ENCODE measurements at regions not wholly inside any gene's neighbourhood (a gene's known extent, or its start where the extent isn't known, plus 50 kb on each side); places are given as distances from the start of the nearest gene placed in this dataset.

DNA sequence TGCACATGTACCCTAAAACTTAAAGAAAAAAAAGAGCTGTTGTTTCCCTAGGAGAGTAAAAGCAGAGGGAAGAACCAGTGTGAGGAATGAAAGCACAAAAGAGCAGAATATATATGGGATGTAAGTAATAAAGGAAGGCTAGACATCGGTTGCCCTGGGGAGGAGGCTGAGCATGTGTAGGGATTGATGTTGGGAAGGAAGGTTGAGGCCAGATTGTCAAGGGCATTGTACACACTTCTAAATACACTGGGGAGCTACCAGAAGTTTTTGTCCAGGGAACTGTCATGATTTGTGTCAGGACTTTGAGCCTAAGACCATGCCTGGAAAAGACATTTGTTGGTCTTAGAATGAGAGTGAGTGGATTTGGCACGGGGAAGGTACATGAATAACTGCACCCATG, 467.1 kb downstream of the GPAT3 start:
- no peak for TF ChIP-seq CTCF (conservative IDR thresholded peaks at IDR 0.05; ENCODE audit: low read depth, low read length)
- TF ChIP-seq MXI1 (IDR thresholded peaks at IDR 0.05; ENCODE audit: borderline replicate concordance, low read depth, low read length), result no peak
- no peak for TF ChIP-seq SMC3 (IDR thresholded peaks at IDR 0.05; ENCODE audit: low read depth, low read length)
- TF ChIP-seq CHD1 (IDR thresholded peaks at IDR 0.05; ENCODE audit: low read depth, low read length), result no peak
- TF ChIP-seq USF2 (IDR thresholded peaks at IDR 0.05; ENCODE audit: low read depth, low read length), result no peak
- no peak for TF ChIP-seq CEBPB (IDR thresholded peaks at IDR 0.05; ENCODE audit: low read depth, low read length)
- TF ChIP-seq FOS (IDR thresholded peaks at IDR 0.05; ENCODE audit: low read depth, low read length), result no peak
- TF ChIP-seq MAFK (IDR thresholded peaks at IDR 0.05; ENCODE audit: low read depth, low read length), result no peak
- TF ChIP-seq POLR2A (IDR thresholded peaks at IDR 0.05; ENCODE audit: low read depth, low read length), result no peak
- no peak for TF ChIP-seq MAZ (IDR thresholded peaks at IDR 0.05; ENCODE audit: borderline replicate concordance, low read depth, low read length)
- no peak for TF ChIP-seq RCOR1 (IDR thresholded peaks at IDR 0.05; ENCODE audit: insufficient replicate concordance, low read length)
- no peak for TF ChIP-seq NFE2L2 (IDR thresholded peaks at IDR 0.05; ENCODE audit: low read depth, low read length)
- TF ChIP-seq RAD21 (IDR thresholded peaks at IDR 0.05; ENCODE audit: low read length), result no peak
- TF ChIP-seq BHLHE40 (IDR thresholded peaks at IDR 0.05; ENCODE audit: low read depth, low read length), result no peak
- no peak overlapping the region for H3K4me2 ChIP-seq (ENCODE audit: low read depth, low read length)
- no peaks in the 10 kb centered on the region for H3K36me3 ChIP-seq (ENCODE audit: control insufficient read depth, insufficient read depth, low read length)
- no peak overlapping the region for H4K91ac ChIP-seq (ENCODE audit: insufficient read depth, low read depth, low read length)
- no peaks in the 10 kb centered on the region for H3K4me1 ChIP-seq (ENCODE audit: control insufficient read depth, insufficient read depth, low read length)
- H4K8ac ChIP-seq (ENCODE audit: low read depth in 2 of 2, low read length in 2 of 2), result no peak overlapping the region
- no peak overlapping the region for H2AFZ ChIP-seq (replicated peaks; ENCODE audit: low read length, poor library complexity)
- no peaks in the 10 kb centered on the region for H3K9me3 ChIP-seq (ENCODE audit: control insufficient read depth, insufficient read depth, low read length)
- no peaks in the 10 kb centered on the region for H3K79me1 ChIP-seq (ENCODE audit: low read depth in 1 of 2, low read length in 2 of 2)
- no peak overlapping the region for H3K18ac ChIP-seq (ENCODE audit: low read depth, low read length)
- no peaks in the 10 kb centered on the region for H3K9me1 ChIP-seq (ENCODE audit: insufficient read depth, low read length)
- DNase-seq (no peak), ATAC-seq (ENCODE audit: low read depth) (no peak)
- H3K27me3 ChIP-seq (ENCODE audit: control insufficient read depth, insufficient read depth, low read length), result no peaks in the 10 kb centered on the region
- no peak overlapping the region for H3K23ac ChIP-seq (ENCODE audit: low read depth, low read length)
- ChIA-PET POLR2A (ENCODE audit: unreplicated experiment) (no interaction called here), CTCF (no interaction called here)
- no peak overlapping the region for H2BK5ac ChIP-seq (ENCODE audit: low read depth, low read length, poor library complexity, severe bottlenecking)
- no peak overlapping the region for H3K9ac ChIP-seq (ENCODE audit: low read depth, low read length)
- H2BK20ac ChIP-seq (ENCODE audit: low read depth, low read length), result no peak overlapping the region
- no peak overlapping the region for H3K27ac ChIP-seq (ENCODE audit: insufficient read depth, low read length)
- H3K4ac ChIP-seq (ENCODE audit: low read depth, low read length), result no peak overlapping the region
- dilution Hi-C loops (cut with HindIII; ENCODE audit: low sequenced_read_pairs, unreplicated experiment), result no loop called here
- no peak overlapping the region for H2AK5ac ChIP-seq (ENCODE audit: low read depth, low read length)
- WGBS, 2 experiments (ENCODE audit: extremely low coverage in 2 of 2, insufficient read length in 1 of 2), result no CpG with 5 or more reads among the region's 2 CpGs
- H2AK9ac ChIP-seq (replicated peaks; ENCODE audit: low read depth, low read length, poor library complexity), result no peak overlapping the region
- no peak overlapping the region for H3K4me3 ChIP-seq (ENCODE audit: insufficient read depth, low read depth, low read length)
- in situ Hi-C loops (cut with MboI; ENCODE audit: low sequenced_read_pairs), result no loop called here
- no peak overlapping the region for H3K14ac ChIP-seq (replicated peaks; ENCODE audit: low read depth, low read length)
- no peaks in the 10 kb centered on the region for H4K20me1 ChIP-seq (ENCODE audit: insufficient read depth, low read length)
- no peak overlapping the region for H3K56ac ChIP-seq (ENCODE audit: extremely low read depth, insufficient read depth, low read length)
- no peak overlapping the region for H4K5ac ChIP-seq (ENCODE audit: low read depth, low read length)
- H2BK120ac ChIP-seq (ENCODE audit: low read depth, low read length), result no peak overlapping the region
- BruUV-seq (replicated peaks), result no TSS peak
- intact Hi-C loops (cut with micrococcal nuclease), result no loop called here
- H2BK15ac ChIP-seq (ENCODE audit: low read depth, low read length), result no peak overlapping the region

Data from IMR-90 (cell line).